SU-DHL-6 (cell line): ENCODE measurements at regions not wholly inside any gene's neighbourhood (a gene's known extent, or its start where the extent isn't known, plus 50 kb on each side); places are given as distances from the start of the nearest gene placed in this dataset.

Experiments
- H2AFZ ChIP-seq: fragments of 200-600 bp; sonication (generic); 2 replicates; pipeline ENCODE4 v1.6.1; 2014; ENCODE audit warnings: low read depth, mild to moderate bottlenecking, moderate library complexity, mixed read lengths, antibody characterized with exemption, low read length; ENCODE audit not compliant: severe bottlenecking
- H3F3A ChIP-seq: fragments of 200-600 bp; shearing (Covaris generic); 2 replicates; pipeline ENCODE4 v1.6.0; 2016; ENCODE audit warnings: antibody characterized with exemption, mild to moderate bottlenecking; ENCODE audit not compliant: insufficient read depth
- H3K27ac ChIP-seq: fragments of 200-600 bp; sonication (generic); 2 replicates; pipeline ENCODE4 v1.5.1; 2016; ENCODE audit warnings: low read depth, mild to moderate bottlenecking, low read length, moderate library complexity, mixed read lengths
- H3K27me3 ChIP-seq: fragments of 200-600 bp; sonication (generic), shearing (Covaris generic); 2 replicates; pipeline ENCODE4 v1.6.0; 2014; ENCODE audit warnings: mild to moderate bottlenecking, low read length
- H3K36me3 ChIP-seq: fragments of 200-600 bp; sonication (generic); 2 replicates; pipeline ENCODE4 v1.6.1; 2014; ENCODE audit warnings: mild to moderate bottlenecking, low read length, mixed read lengths
- H3K4me2 ChIP-seq: fragments of 300-600, 200-600 bp; shearing (Covaris generic), sonication (generic); 2 replicates; pipeline ENCODE4 v1.6.0; 2014; ENCODE audit warnings: low read length, low read depth, mild to moderate bottlenecking; ENCODE audit not compliant: poor library complexity, severe bottlenecking
- H3K4me3 ChIP-seq: fragments of 200-600 bp; sonication (generic); 2 replicates; pipeline ENCODE4 v1.5.1; 2014; ENCODE audit warnings: antibody characterized with exemption, low read length, mild to moderate bottlenecking, mixed read lengths; ENCODE audit not compliant: insufficient read depth, poor library complexity, severe bottlenecking
- H3K79me2 ChIP-seq: fragments of 200-600 bp; sonication (generic); 2 replicates; pipeline ENCODE4 v1.6.1; 2014; ENCODE audit warnings: mild to moderate bottlenecking, low read length, moderate library complexity; ENCODE audit not compliant: insufficient read depth
- H3K9ac ChIP-seq: fragments of 200-600 bp; sonication (generic); 2 replicates; pipeline ENCODE4 v1.7.0; 2014; ENCODE audit warnings: mild to moderate bottlenecking, low read length
- H3K9me2 ChIP-seq: fragments of 200-600 bp; sonication (generic); replicated peaks from 2 replicates; pipeline ENCODE4 v1.6.1; 2014; ENCODE audit warnings: low read length; ENCODE audit not compliant: insufficient read depth
- H3K9me3 ChIP-seq: fragments of 200-600 bp; sonication (generic); 2 replicates; pipeline ENCODE4 v1.6.1; 2014; ENCODE audit warnings: low read length, mixed read lengths; ENCODE audit not compliant: insufficient read depth
- H4K20me1 ChIP-seq: fragments of 200-600 bp; sonication (generic); 2 replicates; pipeline ENCODE4 v1.6.1; 2014; ENCODE audit warnings: low read depth, mild to moderate bottlenecking, antibody characterized with exemption, low read length, moderate library complexity, mixed read lengths
- EZH2phosphoT487 ChIP-seq: fragments of 200-600 bp; sonication (generic), shearing (Covaris generic); conservative IDR thresholded peaks from 2 replicates; pipeline ENCODE4 v1.6.1; 2018; ENCODE audit warnings: mild to moderate bottlenecking, antibody characterized with exemption, low read length, moderate library complexity, mixed read lengths
- TF ChIP-seq, protein P1 (sequence below): fragments of 200-600 bp; sonication (generic); IDR thresholded peaks from one replicate; pipeline ENCODE4 v1.5.1; 2017; ENCODE audit warnings: antibody characterized with exemption, mild to moderate bottlenecking, low read length, moderate library complexity; ENCODE audit not compliant: insufficient read depth, poor library complexity, severe bottlenecking

DNA sequence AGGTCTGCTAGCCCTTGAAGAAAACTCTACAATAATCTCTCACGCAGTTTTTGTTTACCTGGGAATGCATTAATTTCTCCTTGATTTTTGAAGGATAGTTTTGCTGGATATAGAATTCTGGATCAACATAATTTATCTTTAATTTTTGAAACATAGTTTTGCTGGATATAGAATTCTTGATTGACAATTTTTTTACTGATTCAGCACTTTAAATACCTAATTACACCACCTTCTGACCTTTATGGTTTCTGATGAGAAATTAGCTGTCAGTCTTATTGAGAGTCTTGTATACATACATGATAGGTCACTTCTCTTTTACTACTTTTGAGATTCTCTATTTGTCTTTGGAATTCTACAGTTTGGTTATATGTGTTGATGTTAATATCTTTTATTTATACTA, 741.6 kb downstream of the FGF9 start:
- TF ChIP-seq EZH2phosphoT487 = no peak
- TF ChIP-seq, protein P1, sequence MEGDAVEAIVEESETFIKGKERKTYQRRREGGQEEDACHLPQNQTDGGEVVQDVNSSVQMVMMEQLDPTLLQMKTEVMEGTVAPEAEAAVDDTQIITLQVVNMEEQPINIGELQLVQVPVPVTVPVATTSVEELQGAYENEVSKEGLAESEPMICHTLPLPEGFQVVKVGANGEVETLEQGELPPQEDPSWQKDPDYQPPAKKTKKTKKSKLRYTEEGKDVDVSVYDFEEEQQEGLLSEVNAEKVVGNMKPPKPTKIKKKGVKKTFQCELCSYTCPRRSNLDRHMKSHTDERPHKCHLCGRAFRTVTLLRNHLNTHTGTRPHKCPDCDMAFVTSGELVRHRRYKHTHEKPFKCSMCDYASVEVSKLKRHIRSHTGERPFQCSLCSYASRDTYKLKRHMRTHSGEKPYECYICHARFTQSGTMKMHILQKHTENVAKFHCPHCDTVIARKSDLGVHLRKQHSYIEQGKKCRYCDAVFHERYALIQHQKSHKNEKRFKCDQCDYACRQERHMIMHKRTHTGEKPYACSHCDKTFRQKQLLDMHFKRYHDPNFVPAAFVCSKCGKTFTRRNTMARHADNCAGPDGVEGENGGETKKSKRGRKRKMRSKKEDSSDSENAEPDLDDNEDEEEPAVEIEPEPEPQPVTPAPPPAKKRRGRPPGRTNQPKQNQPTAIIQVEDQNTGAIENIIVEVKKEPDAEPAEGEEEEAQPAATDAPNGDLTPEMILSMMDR = no peak
- Histone ChIP-seq H3K27ac (no peak overlapping the region), H3K4me2 (no peak overlapping the region), H3F3A (no peaks in the 10 kb centered on the region), H3K79me2 (no peaks in the 10 kb centered on the region), H3K36me3 (no peaks in the 10 kb centered on the region), H3K27me3 (no peaks in the 10 kb centered on the region), H3K9me2 (no peaks in the 10 kb centered on the region), H2AFZ (no peak overlapping the region), H3K9me3 (0 out of 2 replicates have a peak, but pooled peaks cover 13% of the 10 kb centered on the region), H3K9ac (no peak overlapping the region), H4K20me1 (no peaks in the 10 kb centered on the region), H3K4me3 (no peak overlapping the region)

- Histone ChIP-seq H2AFZ (no peak overlapping the region), H3K36me3 (no peaks in the 10 kb centered on the region), H3K9ac (no peak overlapping the region), H3K27me3 (no peaks in the 10 kb centered on the region), H3K9me3 (no peaks in the 10 kb centered on the region), H3K27ac (no peak overlapping the region), H4K20me1 (no peaks in the 10 kb centered on the region), H3K9me2 (no peaks in the 10 kb centered on the region), H3F3A (no peaks in the 10 kb centered on the region), H3K4me3 (no peak overlapping the region), H3K4me2 (no peak overlapping the region), H3K79me2 (no peaks in the 10 kb centered on the region)
- TF ChIP-seq, protein P1 = no peak
- TF ChIP-seq EZH2phosphoT487 = no peak
Observed at GRCh38 chr13:22422023-22422422, 751.1 kb downstream of the FGF9 start.

DNA sequence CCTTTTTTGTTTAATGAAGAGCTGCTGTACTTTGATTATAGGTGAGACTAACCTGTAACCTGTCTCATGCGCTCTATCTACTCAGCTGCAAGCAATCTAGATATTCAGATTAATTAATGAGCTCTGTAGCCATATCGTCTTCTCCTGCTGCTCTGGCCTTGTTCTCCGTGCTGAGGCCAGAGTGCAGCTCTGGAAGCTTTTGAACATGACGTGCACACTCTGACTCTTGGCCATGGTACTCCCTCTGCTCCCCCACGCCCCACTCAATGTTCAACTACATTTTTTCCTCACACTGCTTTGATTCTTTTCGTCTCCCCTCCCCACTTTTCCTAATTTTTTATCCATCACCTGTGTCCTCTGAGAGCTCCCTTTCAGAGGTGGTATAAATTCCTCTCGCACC, 751.8 kb downstream of the FGF9 start:
- Histone ChIP-seq H3K9me2 (no peaks in the 10 kb centered on the region), H3K9me3 (no peaks in the 10 kb centered on the region), H3K79me2 (no peaks in the 10 kb centered on the region), H2AFZ (no peak overlapping the region), H3K4me3 (no peak overlapping the region), H3F3A (no peaks in the 10 kb centered on the region), H3K27me3 (no peaks in the 10 kb centered on the region), H4K20me1 (no peaks in the 10 kb centered on the region), H3K9ac (no peak overlapping the region), H3K4me2 (no peak overlapping the region), H3K27ac (no peak overlapping the region), H3K36me3 (no peaks in the 10 kb centered on the region)
- TF ChIP-seq, protein P1 = no peak
- no peak for TF ChIP-seq EZH2phosphoT487
